Kidney (tissue), 13 donors: ENCODE measurements at regions not wholly inside any gene's neighbourhood (a gene's known extent, or its start where the extent isn't known, plus 50 kb on each side); places are given as distances from the start of the nearest gene placed in this dataset.

Experiments
- DNase-seq, 5 donors: peaks; one replicate each; pipeline ENCODE4 v3.0.0-alpha.2; 2013 to 2020
- FAIRE-seq: peaks from 2 replicates; lab custom pipeline; 2012; peaks lifted over from hg19 to GRCh38; lab: Jason Lieb, UNC
- H3K27ac ChIP-seq, 2 donors: one replicate each; pipeline ENCODE4 v1.7.0; 2013; ENCODE audit warnings: low read depth in 2 of 2, low read length in 2 of 2, inconsistent platforms in 1 of 2
- H3K27me3 ChIP-seq: one replicate; pipeline ENCODE4 v1.7.1; 2013; ENCODE audit warnings: low read length, inconsistent platforms; ENCODE audit not compliant: control insufficient read depth, insufficient read depth
- H3K36me3 ChIP-seq, 3 donors: one replicate each; pipeline versions ENCODE4 v1.7.0 to v1.7.1; 2013; ENCODE audit warnings: low read length in 3 of 3, control low read depth in 1 of 3, inconsistent platforms in 1 of 3; ENCODE audit not compliant: insufficient read depth in 3 of 3, control insufficient read depth in 2 of 3
- H3K4me1 ChIP-seq, 3 donors: one replicate each; pipeline versions ENCODE4 v1.7.0 to v1.7.1; 2013; ENCODE audit warnings: low read length in 3 of 3, inconsistent platforms in 1 of 3, low read depth in 1 of 3; ENCODE audit not compliant: control insufficient read depth in 2 of 3, insufficient read depth in 2 of 3
- H3K4me3 ChIP-seq, 3 donors: one replicate each; pipeline versions ENCODE4 v1.7.0 to v1.8.1; 2013; ENCODE audit warnings: low read length in 3 of 3, control low read depth in 1 of 3, inconsistent platforms in 1 of 3
- H3K9ac ChIP-seq, 3 donors: one replicate each; pipeline versions ENCODE4 v1.7.0 to v1.7.1; 2013; ENCODE audit warnings: low read length in 3 of 3, control low read depth in 1 of 3, inconsistent platforms in 1 of 3
- H3K9me3 ChIP-seq, 3 donors: one replicate each; pipeline versions ENCODE4 v1.7.0 to v1.7.1; 2013; ENCODE audit warnings: low read length in 3 of 3, control low read depth in 1 of 3, inconsistent platforms in 1 of 3; ENCODE audit not compliant: control insufficient read depth in 2 of 3, insufficient read depth in 1 of 3
- intact Hi-C: fragments of 100-400 bp; cut with DNase I; formaldehyde crosslinking; loops from one replicate; pipeline ENCODE4 v1.11.1; 2022
- TF ChIP-seq, protein P1 (sequence below): IDR thresholded peaks from 3 replicates; pipeline ENCODE4 v1.5.1; 2012; ENCODE audit warnings: mild to moderate bottlenecking, moderate library complexity, borderline replicate concordance; ENCODE audit not compliant: insufficient read depth; ENCODE audit errors: extremely low read depth
- donor health status: control.
- donor health status: control.
- donor health status: control.
- donor health status: control.
- donor health status: control.
- donor health status: DM: yes; HTN: yes; CAD: no.
- donor health status: Normal renal cell carcinoma (clear cell type).

DNA sequence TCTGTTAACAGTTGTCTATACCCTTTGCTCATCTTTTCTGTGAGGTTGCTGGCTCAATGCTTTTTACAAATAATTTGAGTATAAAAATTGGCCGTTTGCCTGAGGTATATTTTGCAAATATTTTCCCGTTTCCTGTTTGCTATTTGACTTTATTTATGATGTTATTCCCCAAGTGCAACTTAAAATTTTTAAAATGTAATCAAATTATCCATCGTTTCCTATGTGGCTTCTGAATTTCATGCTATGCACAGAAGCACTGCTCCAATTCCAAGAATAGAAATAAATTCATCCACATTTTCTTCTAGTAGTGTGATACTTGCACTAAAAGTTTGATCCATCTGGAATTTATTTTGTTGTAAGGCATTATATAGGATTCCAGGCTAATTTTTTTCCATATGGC lies 123.6 kb downstream of the ZNF608 start:
- DNase-seq (no peak), FAIRE-seq (no peak)
- Histone ChIP-seq H3K9me3 (no peaks in the 10 kb centered on the region), H3K4me1 (no peaks in the 10 kb centered on the region), H3K9ac (no peak overlapping the region), H3K4me3 (no peak overlapping the region), H3K36me3 (no peaks in the 10 kb centered on the region), H3K27ac (no peak overlapping the region), H3K27me3 (no peaks in the 10 kb centered on the region)
- intact Hi-C loops = no loop called here
- TF ChIP-seq, protein P1, sequence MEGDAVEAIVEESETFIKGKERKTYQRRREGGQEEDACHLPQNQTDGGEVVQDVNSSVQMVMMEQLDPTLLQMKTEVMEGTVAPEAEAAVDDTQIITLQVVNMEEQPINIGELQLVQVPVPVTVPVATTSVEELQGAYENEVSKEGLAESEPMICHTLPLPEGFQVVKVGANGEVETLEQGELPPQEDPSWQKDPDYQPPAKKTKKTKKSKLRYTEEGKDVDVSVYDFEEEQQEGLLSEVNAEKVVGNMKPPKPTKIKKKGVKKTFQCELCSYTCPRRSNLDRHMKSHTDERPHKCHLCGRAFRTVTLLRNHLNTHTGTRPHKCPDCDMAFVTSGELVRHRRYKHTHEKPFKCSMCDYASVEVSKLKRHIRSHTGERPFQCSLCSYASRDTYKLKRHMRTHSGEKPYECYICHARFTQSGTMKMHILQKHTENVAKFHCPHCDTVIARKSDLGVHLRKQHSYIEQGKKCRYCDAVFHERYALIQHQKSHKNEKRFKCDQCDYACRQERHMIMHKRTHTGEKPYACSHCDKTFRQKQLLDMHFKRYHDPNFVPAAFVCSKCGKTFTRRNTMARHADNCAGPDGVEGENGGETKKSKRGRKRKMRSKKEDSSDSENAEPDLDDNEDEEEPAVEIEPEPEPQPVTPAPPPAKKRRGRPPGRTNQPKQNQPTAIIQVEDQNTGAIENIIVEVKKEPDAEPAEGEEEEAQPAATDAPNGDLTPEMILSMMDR = no peak

DNA sequence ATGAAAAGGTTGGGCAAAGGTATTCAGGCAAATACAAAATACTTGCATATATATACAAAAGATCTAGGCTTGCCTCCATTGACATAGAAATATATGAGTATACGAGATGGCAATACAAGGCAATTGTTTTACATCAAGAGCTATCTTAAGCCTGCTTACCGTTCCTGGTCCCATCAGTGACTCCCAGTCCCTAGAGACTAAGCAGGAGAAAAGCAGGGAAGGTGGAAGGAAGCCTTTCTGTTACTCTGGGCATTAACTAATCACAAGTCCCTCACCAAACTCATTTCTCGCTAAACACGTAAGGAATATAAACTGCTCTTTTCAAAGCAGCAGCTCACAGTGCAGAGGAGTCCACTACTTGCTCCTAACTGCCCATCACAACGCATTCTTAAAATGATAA lies 125.2 kb downstream of the ZNF608 start:
- H3K9ac ChIP-seq = no peak overlapping the region
- TF ChIP-seq, protein P1 = no peak
- H3K4me1 ChIP-seq = no peaks in the 10 kb centered on the region
- H3K36me3 ChIP-seq = no peaks in the 10 kb centered on the region
- H3K9me3 ChIP-seq = no peaks in the 10 kb centered on the region
- H3K4me3 ChIP-seq = no peak overlapping the region
- no peak for FAIRE-seq
- no peak overlapping the region for H3K27ac ChIP-seq
- intact Hi-C loops = no loop called here
- DNase-seq = no peak
- no peaks in the 10 kb centered on the region for H3K27me3 ChIP-seq

DNA sequence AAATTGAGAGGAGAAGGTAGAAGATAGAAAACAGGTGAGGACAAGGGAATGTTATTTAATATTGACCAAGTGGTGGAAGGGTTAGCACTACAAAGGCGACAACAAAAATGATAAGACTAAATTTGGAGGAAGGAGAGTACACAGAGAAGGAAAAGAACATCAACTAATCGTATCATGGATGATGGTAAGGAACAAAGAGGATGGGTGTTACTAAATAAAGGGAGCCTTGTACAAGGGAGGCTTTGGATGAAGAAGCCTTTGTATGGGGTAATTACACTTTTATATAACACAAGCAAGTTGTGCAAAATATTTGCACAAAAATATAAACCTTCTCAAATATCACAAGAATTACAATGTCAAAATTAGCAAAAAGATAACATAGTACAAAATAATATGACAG lies 125.7 kb downstream of the ZNF608 start:
- FAIRE-seq (no peak), DNase-seq (no peak)
- H3K4me3 ChIP-seq = no peak overlapping the region

More for the DNA sequence above, 125.7 kb downstream of the ZNF608 start:
- Histone ChIP-seq H3K4me1 (no peaks in the 10 kb centered on the region), H3K27me3 (no peaks in the 10 kb centered on the region), H3K36me3 (no peaks in the 10 kb centered on the region), H3K9me3 (no peaks in the 10 kb centered on the region), H3K9ac (no peak overlapping the region), H3K27ac (no peak overlapping the region)
- TF ChIP-seq, protein P1 = no peak
- intact Hi-C loops = no loop called here
